ENCODE measurements at regions not wholly inside any gene's neighbourhood (a gene's known extent, or its start where the extent isn't known, plus 50 kb on each side); places are given as distances from the start of the nearest gene placed in this dataset.

- no peak overlapping the region for H3K27ac ChIP-seq
- H3K9me3 ChIP-seq, result no peaks in the 10 kb centered on the region
- H3K4me1 ChIP-seq (ENCODE audit: control insufficient read depth in 1 of 2, insufficient read depth in 1 of 2, low read depth in 1 of 2, low read length in 1 of 2), result no peaks in the 10 kb centered on the region
- no peak overlapping the region for H3K4me3 ChIP-seq (ENCODE audit: low read depth in 1 of 2, low read length in 1 of 2)
- TF ChIP-seq CTCF (IDR thresholded peaks at IDR 0.05), result no peak
- H3K27me3 ChIP-seq, result no peaks in the 10 kb centered on the region
- no peaks in the 10 kb centered on the region for H3K36me3 ChIP-seq
Observed at GRCh38 chr10:130862122-130862521, 449.4 kb downstream of the TCERG1L start.

GRCh38 chr10:130862626-130863025 lies 448.9 kb downstream of the TCERG1L start:
- no peaks in the 10 kb centered on the region for H3K4me1 ChIP-seq (ENCODE audit: control insufficient read depth in 1 of 2, insufficient read depth in 1 of 2, low read depth in 1 of 2, low read length in 1 of 2)
- no peaks in the 10 kb centered on the region for H3K9me3 ChIP-seq
- no peak for TF ChIP-seq CTCF (IDR thresholded peaks at IDR 0.05)
- H3K4me3 ChIP-seq (ENCODE audit: low read depth in 1 of 2, low read length in 1 of 2), result no peak overlapping the region
- no peak overlapping the region for H3K27ac ChIP-seq
- H3K36me3 ChIP-seq, result no peaks in the 10 kb centered on the region
- no peaks in the 10 kb centered on the region for H3K27me3 ChIP-seq

- H3K27me3 ChIP-seq, result no peaks in the 10 kb centered on the region
- TF ChIP-seq CTCF (IDR thresholded peaks at IDR 0.05), result no peak
- H3K27ac ChIP-seq, result no peak overlapping the region
- no peak overlapping the region for H3K4me3 ChIP-seq (ENCODE audit: low read depth in 1 of 2, low read length in 1 of 2)
- no peaks in the 10 kb centered on the region for H3K9me3 ChIP-seq
- H3K36me3 ChIP-seq, result no peaks in the 10 kb centered on the region
- no peaks in the 10 kb centered on the region for H3K4me1 ChIP-seq (ENCODE audit: control insufficient read depth in 1 of 2, insufficient read depth in 1 of 2, low read depth in 1 of 2, low read length in 1 of 2)
Observed at GRCh38 chr10:130863044-130863443, 448.5 kb downstream of the TCERG1L start.

- Histone ChIP-seq H3K27ac (no peak overlapping the region), H3K27me3 (no peaks in the 10 kb centered on the region), H3K4me3 (ENCODE audit: low read depth in 1 of 2, low read length in 1 of 2) (no peak overlapping the region), H3K4me1 (ENCODE audit: control insufficient read depth in 1 of 2, insufficient read depth in 1 of 2, low read depth in 1 of 2, low read length in 1 of 2) (no peaks in the 10 kb centered on the region), H3K9me3 (no peaks in the 10 kb centered on the region), H3K36me3 (no peaks in the 10 kb centered on the region)
- no peak for TF ChIP-seq CTCF (IDR thresholded peaks at IDR 0.05)
Observed at GRCh38 chr10:130864961-130865818, 446.3 kb downstream of the TCERG1L start.

- no peaks in the 10 kb centered on the region for H3K9me3 ChIP-seq
- H3K36me3 ChIP-seq, result no peaks in the 10 kb centered on the region
- no peak overlapping the region for H3K27ac ChIP-seq
- H3K27me3 ChIP-seq, result no peaks in the 10 kb centered on the region
- H3K4me3 ChIP-seq (ENCODE audit: low read depth in 1 of 2, low read length in 1 of 2), result no peak overlapping the region
- no peak for TF ChIP-seq CTCF (IDR thresholded peaks at IDR 0.05)
- no peaks in the 10 kb centered on the region for H3K4me1 ChIP-seq (ENCODE audit: control insufficient read depth in 1 of 2, insufficient read depth in 1 of 2, low read depth in 1 of 2, low read length in 1 of 2)
Observed at GRCh38 chr10:130866857-130867256, 444.7 kb downstream of the TCERG1L start.
